T-helper 2 cell treated with Interferon-gamma antibody and Interleukin-4, amounts not matched to agents 5 μg/mL and 100 μg/mL, for 36 hours (primary cell): ENCODE measurements at regions not wholly inside any gene's neighbourhood (a gene's known extent, or its start where the extent isn't known, plus 50 kb on each side); places are given as distances from the start of the nearest gene placed in this dataset.

Source experiments
- DNase-seq: peaks from one replicate; pipeline ENCODE4 v3.0.0; 2021; ENCODE audit warnings: low spot score
- H3K27ac Mint-ChIP-seq: one replicate; pipeline ENCODE4 v1.8.0; 2021; ENCODE audit warnings: mild to moderate bottlenecking, mixed read lengths
- H3K27me3 Mint-ChIP-seq: one replicate; pipeline ENCODE4 v1.8.0; 2021; ENCODE audit warnings: low read depth, mixed read lengths
- H3K36me3 Mint-ChIP-seq: one replicate; pipeline ENCODE4 v1.8.0; 2021; ENCODE audit warnings: low read depth, mixed read lengths
- H3K4me1 Mint-ChIP-seq: one replicate; pipeline ENCODE4 v1.8.0; 2021; ENCODE audit warnings: low read depth, mixed read lengths
- H3K4me3 Mint-ChIP-seq: one replicate; pipeline ENCODE4 v1.8.0; 2022; ENCODE audit warnings: mild to moderate bottlenecking, moderate library complexity, mixed read lengths
- H3K9me3 Mint-ChIP-seq: one replicate; pipeline ENCODE4 v1.8.0; 2021; ENCODE audit warnings: mixed read lengths

GRCh38 chr11:16469968-16470367 lies 113.6 kb upstream of the SOX6 start:
- no peak overlapping the region for H3K27ac Mint-ChIP-seq

GRCh38 chr11:16468735-16469453 lies 112.5 kb upstream of the SOX6 start:
- no peaks in the 10 kb centered on the region for H3K4me1 Mint-ChIP-seq
- no peaks in the 10 kb centered on the region for H3K9me3 Mint-ChIP-seq
- no peak overlapping the region for H3K27ac Mint-ChIP-seq
- no peaks in the 10 kb centered on the region for H3K36me3 Mint-ChIP-seq
- no peak overlapping the region for H3K4me3 Mint-ChIP-seq
- DNase-seq = no peak
- H3K27me3 Mint-ChIP-seq = no peaks in the 10 kb centered on the region

More at GRCh38 chr11:16469968-16470367, 113.6 kb upstream of the SOX6 start:
- no peak for DNase-seq
- H3K4me1 Mint-ChIP-seq = no peaks in the 10 kb centered on the region
- H3K27me3 Mint-ChIP-seq = no peaks in the 10 kb centered on the region
- H3K9me3 Mint-ChIP-seq = no peaks in the 10 kb centered on the region
- no peaks in the 10 kb centered on the region for H3K36me3 Mint-ChIP-seq
- H3K4me3 Mint-ChIP-seq = no peak overlapping the region

- Mint-ChIP-seq H3K4me1 (no peaks in the 10 kb centered on the region), H3K36me3 (no peaks in the 10 kb centered on the region), H3K27ac (no peak overlapping the region), H3K4me3 (no peak overlapping the region), H3K27me3 (no peaks in the 10 kb centered on the region), H3K9me3 (no peaks in the 10 kb centered on the region)
- DNase-seq = no peak
Observed at GRCh38 chr11:16460508-16460907, 104.2 kb upstream of the SOX6 start.

- Mint-ChIP-seq H3K36me3 (no peaks in the 10 kb centered on the region), H3K27ac (no peak overlapping the region), H3K4me3 (no peak overlapping the region), H3K9me3 (no peaks in the 10 kb centered on the region), H3K4me1 (no peaks in the 10 kb centered on the region), H3K27me3 (no peaks in the 10 kb centered on the region)
- DNase-seq = no peak
Observed at GRCh38 chr11:16456366-16456765, 100.0 kb upstream of the SOX6 start.

- H3K27me3 Mint-ChIP-seq = no peaks in the 10 kb centered on the region
- no peaks in the 10 kb centered on the region for H3K9me3 Mint-ChIP-seq
- H3K4me3 Mint-ChIP-seq = no peak overlapping the region
- no peaks in the 10 kb centered on the region for H3K36me3 Mint-ChIP-seq
- no peaks in the 10 kb centered on the region for H3K4me1 Mint-ChIP-seq
- no peak overlapping the region for H3K27ac Mint-ChIP-seq
- DNase-seq = no peak
Observed at GRCh38 chr11:16454289-16454863, 98.0 kb upstream of the SOX6 start.

GRCh38 chr11:16448123-16448717 lies 91.9 kb upstream of the SOX6 start:
- no peak for DNase-seq
- Mint-ChIP-seq H3K4me3 (no peak overlapping the region), H3K4me1 (no peaks in the 10 kb centered on the region), H3K36me3 (no peaks in the 10 kb centered on the region), H3K9me3 (no peaks in the 10 kb centered on the region), H3K27me3 (no peaks in the 10 kb centered on the region), H3K27ac (no peak overlapping the region)

- H3K36me3 Mint-ChIP-seq = no peaks in the 10 kb centered on the region
- H3K9me3 Mint-ChIP-seq = no peaks in the 10 kb centered on the region
- DNase-seq = no peak
- no peak overlapping the region for H3K27ac Mint-ChIP-seq
- H3K4me1 Mint-ChIP-seq = no peaks in the 10 kb centered on the region
- no peak overlapping the region for H3K4me3 Mint-ChIP-seq
- H3K27me3 Mint-ChIP-seq = no peaks in the 10 kb centered on the region
Observed at GRCh38 chr11:16441461-16441860, 85.1 kb upstream of the SOX6 start.

GRCh38 chr11:16440136-16440535 lies 83.8 kb upstream of the SOX6 start:
- H3K27me3 Mint-ChIP-seq = no peaks in the 10 kb centered on the region
- no peak for DNase-seq
- no peaks in the 10 kb centered on the region for H3K36me3 Mint-ChIP-seq
- H3K27ac Mint-ChIP-seq = no peak overlapping the region
- H3K4me3 Mint-ChIP-seq = no peak overlapping the region
- no peaks in the 10 kb centered on the region for H3K9me3 Mint-ChIP-seq
- no peaks in the 10 kb centered on the region for H3K4me1 Mint-ChIP-seq

GRCh38 chr11:16434036-16434435 lies 77.7 kb upstream of the SOX6 start:
- no peak for DNase-seq
- H3K4me1 Mint-ChIP-seq = no peaks in the 10 kb centered on the region
- H3K4me3 Mint-ChIP-seq = no peak overlapping the region
- H3K27ac Mint-ChIP-seq = no peak overlapping the region
- no peaks in the 10 kb centered on the region for H3K27me3 Mint-ChIP-seq
- no peaks in the 10 kb centered on the region for H3K36me3 Mint-ChIP-seq
- H3K9me3 Mint-ChIP-seq = peaks cover 7% of the 10 kb centered on the region

GRCh38 chr11:16430674-16431073 lies 74.3 kb upstream of the SOX6 start:
- Mint-ChIP-seq H3K4me1 (no peaks in the 10 kb centered on the region), H3K36me3 (no peaks in the 10 kb centered on the region), H3K4me3 (no peak overlapping the region), H3K9me3 (peaks cover 15% of the 10 kb centered on the region), H3K27me3 (no peaks in the 10 kb centered on the region), H3K27ac (no peak overlapping the region)
- DNase-seq = no peak

GRCh38 chr11:16421826-16422225 lies 65.5 kb upstream of the SOX6 start:
- Mint-ChIP-seq H3K9me3 (peaks cover 16% of the 10 kb centered on the region), H3K27me3 (no peaks in the 10 kb centered on the region), H3K4me3 (no peak overlapping the region), H3K4me1 (no peaks in the 10 kb centered on the region), H3K27ac (no peak overlapping the region), H3K36me3 (no peaks in the 10 kb centered on the region)
- no peak for DNase-seq

- H3K27ac Mint-ChIP-seq = no peak overlapping the region
- H3K4me3 Mint-ChIP-seq = no peak overlapping the region
- peaks cover 3% of the 10 kb centered on the region for H3K9me3 Mint-ChIP-seq
- no peak for DNase-seq
- H3K36me3 Mint-ChIP-seq = no peaks in the 10 kb centered on the region
- H3K4me1 Mint-ChIP-seq = no peaks in the 10 kb centered on the region
- H3K27me3 Mint-ChIP-seq = no peaks in the 10 kb centered on the region
Observed at GRCh38 chr11:16418428-16419097, 62.2 kb upstream of the SOX6 start.

- Mint-ChIP-seq H3K27me3 (no peaks in the 10 kb centered on the region), H3K27ac (no peak overlapping the region), H3K4me1 (no peaks in the 10 kb centered on the region), H3K36me3 (no peaks in the 10 kb centered on the region), H3K9me3 (no peaks in the 10 kb centered on the region), H3K4me3 (no peak overlapping the region)
- no peak for DNase-seq
Observed at GRCh38 chr11:16412525-16413172, 56.3 kb upstream of the SOX6 start.

- no peak for DNase-seq
- H3K36me3 Mint-ChIP-seq = no peaks in the 10 kb centered on the region
- H3K27me3 Mint-ChIP-seq = no peaks in the 10 kb centered on the region
- H3K4me1 Mint-ChIP-seq = no peaks in the 10 kb centered on the region
- no peak overlapping the region for H3K4me3 Mint-ChIP-seq
- H3K9me3 Mint-ChIP-seq = no peaks in the 10 kb centered on the region
- H3K27ac Mint-ChIP-seq = no peak overlapping the region
Observed at GRCh38 chr11:16410479-16410878, 54.1 kb upstream of the SOX6 start.
